Panc1 (cell line): ENCODE measurements at regions not wholly inside any gene's neighbourhood (a gene's known extent, or its start where the extent isn't known, plus 50 kb on each side); places are given as distances from the start of the nearest gene placed in this dataset.

ENCODE experiments used
- ATAC-seq: fragments of 200-7000 bp; cut with Tn5 transposase; 2 replicates; pipeline ENCODE4 v1.9.1; 2020; ENCODE audit warnings: mild to moderate bottlenecking, moderate library complexity
- BruUV-seq: library from RNA; stranded (reverse); fragments of 400-500 nt; replicated peaks from 2 replicates; lab custom pipeline; 2021; lab: Mats Ljungman, UMichigan
- CTCF ChIA-PET: fragments of 300-600 bp; sonication (Branson Sonifier 250); formaldehyde crosslinking; loops from one replicate; lab custom pipeline; 2022; ENCODE audit warnings: antibody characterized with exemption; lab: Charles Lee
- POLR2A ChIA-PET: fragments of 300-600 bp; sonication (Branson Sonifier 250); formaldehyde crosslinking; loops from one replicate; lab custom pipeline; 2022; ENCODE audit warnings: antibody characterized with exemption; lab: Charles Lee
- DNase-seq: peaks from one replicate; pipeline ENCODE4 v3.0.0-alpha.2; 2010; ENCODE audit warnings: low read depth, low spot score
- H3K27ac ChIP-seq: 2 replicates; pipeline ENCODE4 v1.5.1; 2011; ENCODE audit warnings: mild to moderate bottlenecking, low read length, inconsistent platforms
- H3K27me3 ChIP-seq: fragments of 200-500 bp; sonication (Bioruptor generic); 2 replicates; pipeline ENCODE4 v1.6.0; 2014; ENCODE audit warnings: low read length, inconsistent platforms; ENCODE audit not compliant: control insufficient read depth, insufficient read depth
- H3K36me3 ChIP-seq: fragments of 200-500 bp; sonication (Bioruptor generic); 2 replicates; pipeline ENCODE4 v1.5.1; 2014; ENCODE audit warnings: inconsistent platforms, mild to moderate bottlenecking, low read length, moderate library complexity; ENCODE audit not compliant: control insufficient read depth, insufficient read depth
- H3K4me1 ChIP-seq: 2 replicates; pipeline ENCODE4 v1.5.1; 2011; ENCODE audit warnings: inconsistent platforms, mild to moderate bottlenecking, low read length, moderate library complexity; ENCODE audit not compliant: control insufficient read depth, insufficient read depth
- H3K4me3 ChIP-seq, 2 experiments: 2 replicates each; pipeline ENCODE4 v1.5.1; 2011 to 2012; ENCODE audit warnings: low read depth in 2 of 2, low read length in 2 of 2, mild to moderate bottlenecking in 2 of 2, inconsistent platforms in 1 of 2, moderate library complexity in 1 of 2
- H3K9me3 ChIP-seq: fragments of 200-500 bp; sonication (Bioruptor generic); 2 replicates; pipeline ENCODE4 v1.5.1; 2014; ENCODE audit warnings: low read depth, mild to moderate bottlenecking, inconsistent platforms, low read length, moderate library complexity; ENCODE audit not compliant: control insufficient read depth, insufficient read depth
- CTCF ChIP-seq: fragments of 450-650 bp; IDR thresholded peaks from 2 replicates; pipeline ENCODE4 v1.5.1; 2017; ENCODE audit warnings: mild to moderate bottlenecking
- POLR2AphosphoS5 ChIP-seq: IDR thresholded peaks from 2 replicates; pipeline ENCODE4 v1.6.1; 2012; ENCODE audit warnings: mild to moderate bottlenecking, low read depth, low read length, moderate library complexity
- SIN3A ChIP-seq: IDR thresholded peaks from 2 replicates; pipeline ENCODE4 v1.6.1; 2012; ENCODE audit warnings: low read depth, mild to moderate bottlenecking, low read length, moderate library complexity, borderline replicate concordance; ENCODE audit not compliant: insufficient read depth
- TCF7L2 ChIP-seq: IDR thresholded peaks from 2 replicates; pipeline ENCODE4 v1.6.1; 2011; ENCODE audit warnings: mild to moderate bottlenecking, low read depth, low read length, inconsistent platforms
- in situ Hi-C: cut with HindIII; loops from 2 replicates; pipeline ENCODE4 v1.10.0; 2016; ENCODE audit warnings: low sequenced_read_pairs, low pct_unique_long_range_greater_than_20kb
- intact Hi-C: fragments of 100-400 bp; cut with micrococcal nuclease; formaldehyde crosslinking; loops from one replicate; pipeline ENCODE4 v1.10.0; 2022; ENCODE audit not compliant: unreplicated experiment

- POLR2A ChIA-PET, result interaction anchor here (0.8 to 1.4 kb wide), 3 partner anchors 16 to 22 kb away, joined by 3 to 7 read pairs (median 3); no protein-coding TSS in a partner anchor
- BruUV-seq, result no TSS peak
- peak; percentile 72 for DNase-seq
These were observed 165.8 kb upstream of the KLF14 start for GRCh38 chr7:130899638-130900401.

GRCh38 chr7:130900471-130901076 lies 166.6 kb upstream of the KLF14 start:
- TF ChIP-seq TCF7L2, result no peak
- no peak; the same call in 1 of the 2 replicates for TF ChIP-seq POLR2AphosphoS5
- no peak for TF ChIP-seq SIN3A
- H3K9me3 ChIP-seq, result no peaks in the 10 kb centered on the region
- in situ Hi-C loops, result no loop called here
- ChIA-PET CTCF (no interaction called here), POLR2A (interaction anchor here (0.6 to 1.0 kb wide), 2 partner anchors 22 to 41 kb away, joined by 3 read pairs; no protein-coding TSS in a partner anchor)
- H3K4me1 ChIP-seq, result peaks cover 100% of the 10 kb centered on the region
- H3K27ac ChIP-seq, result peak overlapping the region; percentile 100
- no peak overlapping the region for H3K4me3 ChIP-seq
- BruUV-seq, result no TSS peak
- H3K36me3 ChIP-seq, result peaks cover 20% of the 10 kb centered on the region
- intact Hi-C loops, result no loop called here
- H3K27me3 ChIP-seq, result no peaks in the 10 kb centered on the region
- peak; percentile 60 for DNase-seq
- ATAC-seq, result no peak

More at GRCh38 chr7:130899638-130900401, 165.8 kb upstream of the KLF14 start:
- in situ Hi-C loops, result no loop called here
- Histone ChIP-seq H3K27me3 (no peaks in the 10 kb centered on the region), H3K4me3 (0 out of 4 replicates have a peak overlapping the region, but pooled peaks of 1 of the 2 experiments have one; percentile 1), H3K9me3 (no peaks in the 10 kb centered on the region), H3K4me1 (peaks cover 100% of the 10 kb centered on the region), H3K27ac (peak overlapping the region; percentile 100), H3K36me3 (peaks cover 20% of the 10 kb centered on the region)
- no peak for TF ChIP-seq CTCF
- peak; percentile 36; the same call in 1 of the 2 replicates for TF ChIP-seq POLR2AphosphoS5
- ATAC-seq, result no peak
- CTCF ChIA-PET, result interaction anchor here (0.7 kb wide), 1 partner anchor 141 kb away, joined by 3 read pairs; no protein-coding TSS in a partner anchor
- intact Hi-C loops, result loop anchor here (5.0 kb wide), 2 partner anchors 42 to 107 kb away; no protein-coding TSS in a partner anchor

- ChIA-PET CTCF (no interaction called here), POLR2A (no interaction called here)
- ATAC-seq (peak; percentile 13), DNase-seq (peak; percentile 76)
- Histone ChIP-seq H3K4me1 (peaks cover 100% of the 10 kb centered on the region), H3K4me3 (peak overlapping the region in 1 of 2 experiments; percentile 33; a peak in 2 of 4 replicates), H3K36me3 (peaks cover 23% of the 10 kb centered on the region), H3K9me3 (no peaks in the 10 kb centered on the region), H3K27me3 (no peaks in the 10 kb centered on the region), H3K27ac (peak overlapping the region; percentile 100)
- 0 out of 2 replicates have a peak, but pooled peaks have one; percentile 55 for TF ChIP-seq POLR2AphosphoS5
- TF ChIP-seq SIN3A, result no peak
- in situ Hi-C loops, result no loop called here
- no TSS peak for BruUV-seq
- intact Hi-C loops, result no loop called here
These were observed 167.3 kb upstream of the KLF14 start for GRCh38 chr7:130901209-130901783.
